ENCODE measurements at regions not wholly inside any gene's neighbourhood (a gene's known extent, or its start where the extent isn't known, plus 50 kb on each side); places are given as distances from the start of the nearest gene placed in this dataset.

GRCh38 chr3:72393455-72393854 is 454.8 kb downstream of the SHQ1 start:
- TF ChIP-seq CTCF (conservative IDR thresholded peaks at IDR 0.05; ENCODE audit: low read depth, low read length), result no peak

GRCh38 chr3:72391659-72392058 is 456.6 kb downstream of the SHQ1 start:
- no peak for TF ChIP-seq CTCF (conservative IDR thresholded peaks at IDR 0.05; ENCODE audit: low read depth, low read length)

More at GRCh38 chr3:72393455-72393854, 454.8 kb downstream of the SHQ1 start:
- no peak overlapping the region for H3K4me3 ChIP-seq (ENCODE audit: low read depth, low read length)
- no peak for DNase-seq (ENCODE audit: low read depth)

GRCh38 chr3:72390841-72391240 is 457.4 kb downstream of the SHQ1 start:
- DNase-seq (ENCODE audit: low read depth), result no peak
- no peak for TF ChIP-seq CTCF (conservative IDR thresholded peaks at IDR 0.05; ENCODE audit: low read depth, low read length)
- no peak overlapping the region for H3K4me3 ChIP-seq (ENCODE audit: low read depth, low read length)

More at GRCh38 chr3:72391659-72392058, 456.6 kb downstream of the SHQ1 start:
- no peak overlapping the region for H3K4me3 ChIP-seq (ENCODE audit: low read depth, low read length)
- DNase-seq (ENCODE audit: low read depth), result no peak

GRCh38 chr3:72388644-72389043 is 459.6 kb downstream of the SHQ1 start:
- no peak for TF ChIP-seq CTCF (conservative IDR thresholded peaks at IDR 0.05; ENCODE audit: low read depth, low read length)
- DNase-seq (ENCODE audit: low read depth), result no peak
- H3K4me3 ChIP-seq (ENCODE audit: low read depth, low read length), result no peak overlapping the region

GRCh38 chr3:72388117-72388516 is 460.1 kb downstream of the SHQ1 start:
- TF ChIP-seq CTCF (conservative IDR thresholded peaks at IDR 0.05; ENCODE audit: low read depth, low read length), result no peak
- no peak for DNase-seq (ENCODE audit: low read depth)
- no peak overlapping the region for H3K4me3 ChIP-seq (ENCODE audit: low read depth, low read length)

GRCh38 chr3:72386327-72387000 is 461.8 kb downstream of the SHQ1 start:
- no peak for TF ChIP-seq CTCF (conservative IDR thresholded peaks at IDR 0.05; ENCODE audit: low read depth, low read length)
- DNase-seq (ENCODE audit: low read depth), result no peak
- H3K4me3 ChIP-seq (ENCODE audit: low read depth, low read length), result no peak overlapping the region

GRCh38 chr3:72385167-72385566 is 463.1 kb downstream of the SHQ1 start:
- DNase-seq (ENCODE audit: low read depth), result no peak
- no peak overlapping the region for H3K4me3 ChIP-seq (ENCODE audit: low read depth, low read length)
- TF ChIP-seq CTCF (conservative IDR thresholded peaks at IDR 0.05; ENCODE audit: low read depth, low read length), result no peak
